ENCODE measurements at regions not wholly inside any gene's neighbourhood (a gene's known extent, or its start where the extent isn't known, plus 50 kb on each side); places are given as distances from the start of the nearest gene placed in this dataset.

DNA sequence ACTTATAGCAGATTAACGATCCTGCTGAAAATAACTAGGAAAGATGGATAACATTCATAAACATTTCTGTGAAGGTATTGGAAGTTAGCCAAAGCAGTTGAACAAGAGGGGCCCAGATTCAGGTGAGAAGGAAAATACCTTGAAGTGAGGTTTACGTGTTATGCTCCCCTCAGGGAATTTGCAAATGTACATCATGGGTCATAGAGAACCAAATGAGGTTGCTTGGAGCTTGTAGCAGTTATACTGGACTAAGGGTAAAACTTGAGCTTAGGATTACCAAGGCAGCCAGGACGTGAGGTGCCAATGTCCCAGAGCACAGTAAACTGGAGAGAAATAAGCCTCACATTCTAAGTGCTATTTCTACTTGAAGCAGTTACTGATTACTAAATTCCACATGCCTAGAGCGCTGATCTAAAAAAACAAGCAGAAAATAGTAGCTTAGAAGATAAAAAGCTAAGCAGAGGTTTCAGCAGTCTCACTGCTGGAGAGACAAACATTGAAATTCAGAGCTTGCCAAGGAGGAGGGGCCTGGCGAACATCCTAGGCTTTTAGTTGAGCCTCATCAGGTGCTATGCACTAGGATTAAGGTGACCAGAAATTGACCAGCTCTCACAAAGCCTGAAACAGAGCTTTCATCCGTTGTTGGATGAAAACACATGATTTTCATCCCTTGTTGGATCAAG is 136.7 kb upstream of the FAM20A start:
- Mint-ChIP-seq H3K36me3 (ENCODE audit: low read depth) (no peaks in the 10 kb centered on the region), H3K9me3 (no peaks in the 10 kb centered on the region), H3K4me1 (ENCODE audit: low read depth) (no peaks in the 10 kb centered on the region), H3K27me3 (peaks cover 18% of the 10 kb centered on the region), H3K4me3 (no peak overlapping the region), H3K27ac (no peak overlapping the region)
- no peak for DNase-seq

GRCh38 chr17:68734931-68735330 is 133.8 kb upstream of the FAM20A start:
- Mint-ChIP-seq H3K9me3 (no peaks in the 10 kb centered on the region), H3K4me3 (no peak overlapping the region), H3K27ac (no peak overlapping the region), H3K4me1 (ENCODE audit: low read depth) (no peaks in the 10 kb centered on the region), H3K36me3 (ENCODE audit: low read depth) (no peaks in the 10 kb centered on the region), H3K27me3 (peaks cover 17% of the 10 kb centered on the region)
- DNase-seq: no peak

DNA sequence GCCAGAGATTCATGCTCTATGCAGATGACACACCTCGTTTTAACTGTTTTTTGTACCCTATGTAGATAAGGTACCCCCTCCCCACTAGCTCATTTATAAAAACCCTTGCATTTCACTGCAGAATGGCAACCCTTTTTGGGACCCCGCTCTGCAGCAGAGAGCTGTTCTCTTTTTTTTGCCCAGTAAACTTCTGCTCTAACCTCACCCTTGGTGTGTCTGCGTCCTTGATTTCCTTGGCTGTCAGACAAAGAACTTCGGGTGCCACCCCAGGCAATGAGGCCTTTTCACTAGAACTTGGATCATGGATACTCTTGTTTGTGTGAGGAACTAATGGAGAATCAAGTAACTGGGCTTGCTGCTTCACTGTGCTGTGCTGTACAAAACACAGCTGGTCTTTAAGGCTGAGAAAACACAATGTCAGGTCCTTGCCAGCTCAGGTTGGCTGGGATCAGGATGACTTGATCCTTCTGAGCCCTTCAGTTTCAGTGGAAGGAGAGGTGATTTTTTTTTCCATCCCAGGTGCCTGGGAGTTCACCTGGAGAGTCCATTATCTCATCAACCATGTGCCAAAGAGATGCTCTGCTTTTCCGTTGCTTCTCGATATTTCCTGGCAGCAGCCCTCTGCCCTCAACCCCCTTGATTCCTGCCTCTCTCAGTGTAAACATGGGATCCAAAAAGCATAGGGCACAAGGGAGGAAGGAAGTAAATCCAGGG is 133.2 kb upstream of the FAM20A start:
- no peaks in the 10 kb centered on the region for H3K36me3 Mint-ChIP-seq (ENCODE audit: low read depth)
- H3K27me3 Mint-ChIP-seq: peaks cover 17% of the 10 kb centered on the region
- H3K27ac Mint-ChIP-seq: no peak overlapping the region
- H3K4me1 Mint-ChIP-seq (ENCODE audit: low read depth): no peaks in the 10 kb centered on the region
- H3K9me3 Mint-ChIP-seq: no peaks in the 10 kb centered on the region
- no peak overlapping the region for H3K4me3 Mint-ChIP-seq
- no peak for DNase-seq

DNA sequence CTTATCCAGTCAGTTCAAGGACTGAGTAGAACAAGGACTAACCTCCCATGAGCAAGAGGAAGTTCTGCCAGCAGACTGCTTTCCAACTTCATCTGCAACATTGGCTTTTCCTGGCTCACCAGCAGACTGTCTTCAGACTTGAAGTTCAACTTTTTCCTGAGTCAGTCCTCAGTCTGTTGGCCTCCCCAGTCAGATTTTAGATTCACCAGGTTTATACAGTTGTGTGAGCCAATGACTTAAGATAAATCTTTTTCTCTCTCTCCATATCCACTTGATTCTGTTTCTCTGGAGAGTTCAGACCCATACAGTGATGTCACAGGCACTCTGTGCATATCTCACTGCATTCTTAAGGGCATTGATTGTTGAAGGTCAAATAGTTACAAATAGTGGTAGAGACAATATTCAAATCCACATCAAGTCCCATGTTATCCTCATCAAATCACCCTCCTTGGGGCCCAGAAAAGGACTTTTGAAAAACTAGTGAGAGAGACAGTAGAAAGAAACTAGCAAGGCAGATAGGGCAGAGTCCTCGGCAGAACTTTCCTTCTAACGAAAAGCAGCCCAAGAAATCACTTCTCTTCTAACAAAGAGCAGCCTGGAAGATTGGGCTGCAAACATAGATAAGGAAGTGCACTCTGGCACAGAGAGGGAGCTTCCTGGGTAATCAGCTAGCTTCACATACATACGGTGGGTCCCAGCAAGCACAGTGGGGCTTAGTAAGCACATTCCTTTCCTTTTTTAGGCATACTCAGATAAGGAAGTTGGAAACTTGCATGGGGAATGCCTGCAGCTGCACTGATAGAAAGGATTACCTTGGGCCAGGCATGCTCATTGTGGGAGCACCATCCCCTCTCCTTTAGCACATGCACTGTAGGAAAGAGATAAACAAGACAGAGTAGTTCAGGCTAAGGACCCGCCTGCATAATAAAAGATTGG is 132.3 kb upstream of the FAM20A start:
- Mint-ChIP-seq H3K27me3 (peaks cover 17% of the 10 kb centered on the region), H3K4me3 (no peak overlapping the region), H3K4me1 (ENCODE audit: low read depth) (no peaks in the 10 kb centered on the region), H3K9me3 (no peaks in the 10 kb centered on the region), H3K36me3 (ENCODE audit: low read depth) (no peaks in the 10 kb centered on the region), H3K27ac (no peak overlapping the region)
- no peak for DNase-seq

GRCh38 chr17:68732301-68732749 is 131.2 kb upstream of the FAM20A start:
- H3K9me3 Mint-ChIP-seq: no peaks in the 10 kb centered on the region

DNA sequence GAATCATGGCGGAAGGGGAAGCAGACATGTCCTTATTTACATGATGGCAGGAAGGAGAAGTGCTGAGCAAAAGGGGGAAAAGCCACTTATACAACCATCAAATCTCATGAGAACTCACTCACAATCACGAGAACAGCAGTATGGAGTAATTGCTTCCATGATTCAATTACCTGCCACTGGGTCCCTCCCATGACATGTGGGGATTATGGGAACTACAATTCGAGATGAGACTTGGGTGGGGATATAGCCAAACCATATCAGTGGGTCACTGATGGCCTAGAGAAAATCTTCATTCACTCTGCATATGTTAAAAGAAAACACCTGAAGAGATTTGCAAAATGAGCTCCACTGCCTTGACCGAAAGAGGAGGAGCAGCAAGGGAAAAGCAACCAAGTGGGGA is 130.3 kb upstream of the FAM20A start:
- no peaks in the 10 kb centered on the region for H3K36me3 Mint-ChIP-seq (ENCODE audit: low read depth)
- no peak overlapping the region for H3K27ac Mint-ChIP-seq
- H3K9me3 Mint-ChIP-seq: no peaks in the 10 kb centered on the region
- H3K4me1 Mint-ChIP-seq (ENCODE audit: low read depth): no peaks in the 10 kb centered on the region
- no peak overlapping the region for H3K4me3 Mint-ChIP-seq
- DNase-seq: no peak
- H3K27me3 Mint-ChIP-seq: peaks cover 28% of the 10 kb centered on the region

More at GRCh38 chr17:68732301-68732749, 131.2 kb upstream of the FAM20A start:
- Mint-ChIP-seq H3K4me3 (no peak overlapping the region), H3K36me3 (ENCODE audit: low read depth) (no peaks in the 10 kb centered on the region), H3K4me1 (ENCODE audit: low read depth) (no peaks in the 10 kb centered on the region), H3K27me3 (peaks cover 22% of the 10 kb centered on the region), H3K27ac (no peak overlapping the region)
- DNase-seq: no peak

GRCh38 chr17:68719431-68719830 is 118.3 kb upstream of the FAM20A start:
- no peaks in the 10 kb centered on the region for H3K9me3 Mint-ChIP-seq
- peaks cover 31% of the 10 kb centered on the region for H3K27me3 Mint-ChIP-seq
- no peaks in the 10 kb centered on the region for H3K4me1 Mint-ChIP-seq (ENCODE audit: low read depth)
- no peaks in the 10 kb centered on the region for H3K36me3 Mint-ChIP-seq (ENCODE audit: low read depth)
- DNase-seq: no peak
- no peak overlapping the region for H3K27ac Mint-ChIP-seq
- no peak overlapping the region for H3K4me3 Mint-ChIP-seq

- H3K36me3 Mint-ChIP-seq (ENCODE audit: low read depth): no peaks in the 10 kb centered on the region
Measured at GRCh38 chr17:68718926-68719325, 117.8 kb upstream of the FAM20A start.

DNA sequence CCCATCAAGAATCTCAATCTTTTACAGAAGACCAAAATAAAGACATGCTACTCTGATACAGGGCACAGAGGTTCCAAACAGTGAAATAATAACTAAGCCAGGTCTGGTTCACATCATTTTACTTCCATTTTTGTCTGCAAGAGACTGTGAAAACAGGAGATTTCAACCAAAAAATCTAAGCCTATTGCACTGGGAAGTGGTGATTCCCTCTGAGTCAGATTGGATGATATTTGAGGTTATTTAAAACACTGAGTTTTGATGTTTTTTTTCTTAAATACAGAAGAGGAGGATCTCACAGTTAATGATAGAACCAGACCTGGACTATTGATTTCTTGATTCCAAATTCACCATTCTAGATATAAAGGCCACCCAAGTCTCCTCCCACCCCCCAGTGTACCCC is 117.3 kb upstream of the FAM20A start:
- Mint-ChIP-seq H3K36me3 (ENCODE audit: low read depth) (no peaks in the 10 kb centered on the region), H3K4me3 (no peak overlapping the region), H3K27me3 (peaks cover 30% of the 10 kb centered on the region), H3K9me3 (no peaks in the 10 kb centered on the region), H3K4me1 (ENCODE audit: low read depth) (no peaks in the 10 kb centered on the region), H3K27ac (no peak overlapping the region)
- DNase-seq: no peak

More at GRCh38 chr17:68718926-68719325, 117.8 kb upstream of the FAM20A start:
- H3K4me1 Mint-ChIP-seq (ENCODE audit: low read depth): no peaks in the 10 kb centered on the region
- H3K27ac Mint-ChIP-seq: no peak overlapping the region
- DNase-seq: no peak
- H3K27me3 Mint-ChIP-seq: peaks cover 30% of the 10 kb centered on the region
- no peaks in the 10 kb centered on the region for H3K9me3 Mint-ChIP-seq
- no peak overlapping the region for H3K4me3 Mint-ChIP-seq

DNA sequence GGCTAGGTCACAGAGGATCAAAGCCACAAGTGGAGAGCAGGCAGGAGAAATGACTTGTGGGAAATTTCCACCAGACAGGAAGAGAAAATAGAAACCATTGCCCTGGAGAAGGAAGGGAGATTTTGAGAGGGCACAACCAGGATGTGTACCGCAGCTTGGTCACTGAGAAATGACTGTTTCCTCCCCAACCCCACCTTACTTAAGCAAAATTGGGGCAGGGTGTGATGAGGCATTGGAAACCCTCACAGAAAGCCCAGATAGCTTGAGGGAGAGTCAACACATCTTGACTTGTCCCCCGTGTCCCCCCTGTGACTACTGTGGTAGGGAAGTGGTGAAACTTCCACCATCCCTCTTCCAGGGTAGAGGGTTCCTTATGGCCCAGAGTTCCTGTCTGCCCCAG is 113.5 kb upstream of the FAM20A start:
- H3K4me3 Mint-ChIP-seq: no peak overlapping the region
- H3K9me3 Mint-ChIP-seq: no peaks in the 10 kb centered on the region
- H3K27me3 Mint-ChIP-seq: peaks cover 40% of the 10 kb centered on the region
- H3K27ac Mint-ChIP-seq: no peak overlapping the region
- no peak for DNase-seq
- H3K4me1 Mint-ChIP-seq (ENCODE audit: low read depth): no peaks in the 10 kb centered on the region
- H3K36me3 Mint-ChIP-seq (ENCODE audit: low read depth): no peaks in the 10 kb centered on the region

- H3K4me3 Mint-ChIP-seq: no peak overlapping the region
- no peaks in the 10 kb centered on the region for H3K4me1 Mint-ChIP-seq (ENCODE audit: low read depth)
- no peak for DNase-seq
- H3K27me3 Mint-ChIP-seq: peaks cover 34% of the 10 kb centered on the region
- no peak overlapping the region for H3K27ac Mint-ChIP-seq
- H3K9me3 Mint-ChIP-seq: no peaks in the 10 kb centered on the region
- no peaks in the 10 kb centered on the region for H3K36me3 Mint-ChIP-seq (ENCODE audit: low read depth)
Measured at GRCh38 chr17:68711858-68712257, 110.7 kb upstream of the FAM20A start.

DNA sequence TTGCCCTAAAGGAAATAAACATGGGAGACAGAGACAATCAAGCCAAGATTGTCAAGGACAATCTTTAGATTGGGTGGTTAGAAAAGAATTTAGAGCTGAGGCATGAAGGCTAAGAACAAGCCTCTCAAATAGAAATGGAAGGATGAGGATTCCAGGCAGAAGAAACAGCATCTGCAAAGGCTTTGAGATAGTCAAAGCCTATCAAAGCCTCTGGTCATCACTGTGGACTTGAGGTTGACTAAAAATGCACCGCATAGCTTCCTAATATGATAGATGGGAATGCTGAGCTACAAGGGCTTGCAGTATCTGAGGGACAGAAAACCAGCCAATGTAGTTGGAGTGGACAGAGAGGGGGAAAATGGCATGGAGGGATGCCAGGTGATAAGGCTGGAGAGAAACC is 109.8 kb upstream of the FAM20A start:
- no peaks in the 10 kb centered on the region for H3K9me3 Mint-ChIP-seq
- peaks cover 34% of the 10 kb centered on the region for H3K27me3 Mint-ChIP-seq
- no peaks in the 10 kb centered on the region for H3K36me3 Mint-ChIP-seq (ENCODE audit: low read depth)
- no peak overlapping the region for H3K27ac Mint-ChIP-seq
- no peak overlapping the region for H3K4me3 Mint-ChIP-seq
- DNase-seq: no peak
- H3K4me1 Mint-ChIP-seq (ENCODE audit: low read depth): no peaks in the 10 kb centered on the region

DNA sequence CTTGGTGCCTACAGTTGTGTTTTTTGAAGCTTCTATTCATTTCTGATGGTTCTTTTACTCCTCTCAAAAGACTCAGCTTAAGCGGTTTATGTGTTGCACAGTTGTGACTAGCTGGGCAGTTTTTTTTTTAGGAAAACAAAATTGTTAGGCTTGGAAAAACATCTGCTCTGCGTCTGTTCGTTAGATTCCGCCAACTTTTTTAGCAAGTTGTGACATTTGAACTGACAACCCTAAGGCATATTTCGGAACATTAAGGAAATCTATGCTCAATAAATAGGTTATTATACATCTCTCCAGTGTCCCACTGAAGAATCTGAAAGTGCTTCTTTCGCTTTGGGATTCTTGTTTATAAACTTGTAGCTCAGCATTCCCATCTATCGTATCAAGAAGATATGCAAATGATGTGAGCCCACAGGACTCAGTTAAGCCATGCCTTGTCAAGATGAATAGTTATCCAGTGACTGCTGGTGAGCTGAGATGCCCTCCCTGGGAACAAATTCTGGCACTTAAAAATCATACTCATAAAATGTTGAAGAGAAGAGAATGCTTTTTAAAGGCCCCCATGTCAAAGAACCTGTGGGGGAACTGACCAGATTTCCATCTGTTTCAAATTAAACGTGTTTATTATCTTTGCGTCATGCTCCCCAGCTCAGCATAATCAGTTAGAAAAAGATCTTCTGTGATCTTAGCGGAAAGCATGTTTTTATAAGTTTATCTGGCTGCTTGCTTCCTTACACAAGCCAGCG is 109.0 kb upstream of the FAM20A start:
- Mint-ChIP-seq H3K9me3 (no peaks in the 10 kb centered on the region), H3K36me3 (ENCODE audit: low read depth) (no peaks in the 10 kb centered on the region), H3K27ac (no peak overlapping the region), H3K4me1 (ENCODE audit: low read depth) (no peaks in the 10 kb centered on the region), H3K4me3 (no peak overlapping the region), H3K27me3 (peaks cover 29% of the 10 kb centered on the region)
- DNase-seq: no peak

GRCh38 chr17:68709461-68709860 is 108.3 kb upstream of the FAM20A start:
- Mint-ChIP-seq H3K27me3 (peaks cover 26% of the 10 kb centered on the region), H3K4me1 (ENCODE audit: low read depth) (no peaks in the 10 kb centered on the region), H3K9me3 (no peaks in the 10 kb centered on the region), H3K36me3 (ENCODE audit: low read depth) (no peaks in the 10 kb centered on the region), H3K27ac (no peak overlapping the region), H3K4me3 (no peak overlapping the region)
- no peak for DNase-seq

All from activated T-cell treated with anti-CD3 and anti-CD28 coated beads, Interleukin-2, amount 50 U/mL, for 24 hours (primary cell).